RWPE1 (cell line): ENCODE measurements at regions not wholly inside any gene's neighbourhood (a gene's known extent, or its start where the extent isn't known, plus 50 kb on each side); places are given as distances from the start of the nearest gene placed in this dataset.

Source experiments
- CTCF ChIA-PET: fragments of 350-600 bp; sonication (Branson Sonifier 250); formaldehyde crosslinking; extraction: SDS; loops from one replicate; lab custom pipeline; 2021; lab: Yijun Ruan, JAX
- POLR2A ChIA-PET: fragments of 400-600 bp; formaldehyde crosslinking; extraction: SDS; loops from one replicate; lab custom pipeline; 2020; ENCODE audit warnings: antibody characterized with exemption; ENCODE audit not compliant: low non-redundant PET; lab: Yijun Ruan, JAX
- DNase-seq: peaks from one replicate; pipeline ENCODE4 v3.0.0; 2012; ENCODE audit warnings: low spot score
- H3K27ac ChIP-seq: fragments of 450-650 bp; 2 replicates; pipeline ENCODE4 v1.5.1; 2017
- TF ChIP-seq, protein P1 (sequence below): fragments of 450-650 bp; conservative IDR thresholded peaks from 2 replicates; pipeline ENCODE4 v1.5.1; 2017; ENCODE audit warnings: low read depth, mild to moderate bottlenecking

DNA sequence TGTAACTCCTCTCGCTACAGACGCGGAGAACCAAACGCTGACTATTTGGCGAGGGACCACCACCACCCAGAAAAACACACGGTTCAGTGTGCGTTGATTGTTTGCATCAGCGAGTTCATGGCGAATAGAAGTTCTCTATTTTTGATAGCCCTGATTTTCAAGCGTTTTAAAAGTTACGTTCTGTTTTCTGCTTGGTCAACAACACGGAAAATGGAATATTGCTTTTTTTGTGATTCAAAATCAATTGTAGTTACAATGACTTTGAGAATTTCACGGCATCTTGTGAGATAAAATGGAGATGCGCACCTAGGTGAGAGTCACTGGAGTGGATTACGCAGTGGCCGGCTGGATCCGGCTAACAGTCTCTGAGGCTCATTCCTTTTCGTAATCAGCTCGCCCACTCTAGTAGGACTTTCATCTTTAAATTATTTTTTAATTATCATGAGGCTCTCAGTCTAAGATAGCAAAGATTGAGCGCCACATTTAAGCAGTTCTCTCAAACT, 54.8 kb downstream of the CCDC54 start:
- CTCF ChIA-PET: interaction anchor here (0.6 to 1.6 kb wide), 2 partner anchors 160 to 250 kb away, joined by 4 to 6 read pairs; no protein-coding TSS in a partner anchor
- DNase-seq: no peak
- TF ChIP-seq, protein P1, sequence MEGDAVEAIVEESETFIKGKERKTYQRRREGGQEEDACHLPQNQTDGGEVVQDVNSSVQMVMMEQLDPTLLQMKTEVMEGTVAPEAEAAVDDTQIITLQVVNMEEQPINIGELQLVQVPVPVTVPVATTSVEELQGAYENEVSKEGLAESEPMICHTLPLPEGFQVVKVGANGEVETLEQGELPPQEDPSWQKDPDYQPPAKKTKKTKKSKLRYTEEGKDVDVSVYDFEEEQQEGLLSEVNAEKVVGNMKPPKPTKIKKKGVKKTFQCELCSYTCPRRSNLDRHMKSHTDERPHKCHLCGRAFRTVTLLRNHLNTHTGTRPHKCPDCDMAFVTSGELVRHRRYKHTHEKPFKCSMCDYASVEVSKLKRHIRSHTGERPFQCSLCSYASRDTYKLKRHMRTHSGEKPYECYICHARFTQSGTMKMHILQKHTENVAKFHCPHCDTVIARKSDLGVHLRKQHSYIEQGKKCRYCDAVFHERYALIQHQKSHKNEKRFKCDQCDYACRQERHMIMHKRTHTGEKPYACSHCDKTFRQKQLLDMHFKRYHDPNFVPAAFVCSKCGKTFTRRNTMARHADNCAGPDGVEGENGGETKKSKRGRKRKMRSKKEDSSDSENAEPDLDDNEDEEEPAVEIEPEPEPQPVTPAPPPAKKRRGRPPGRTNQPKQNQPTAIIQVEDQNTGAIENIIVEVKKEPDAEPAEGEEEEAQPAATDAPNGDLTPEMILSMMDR: no peak
- POLR2A ChIA-PET: interaction anchor here (0.7 to 1.5 kb wide), 3 partner anchors 11 to 92 kb away, joined by 3 to 6 read pairs (median 5); no protein-coding TSS in a partner anchor
- H3K27ac ChIP-seq: peak overlapping the region; percentile 92

- POLR2A ChIA-PET: interaction anchor here (0.7 kb wide), 2 partner anchors 11 to 20 kb away, joined by 5 to 6 read pairs; no protein-coding TSS in a partner anchor
- TF ChIP-seq, protein P1: no peak
- H3K27ac ChIP-seq: no peak overlapping the region
- CTCF ChIA-PET: no interaction called here
- DNase-seq: no peak
Measured at GRCh38 chr3:107432646-107433045, 55.4 kb downstream of the CCDC54 start.

DNA sequence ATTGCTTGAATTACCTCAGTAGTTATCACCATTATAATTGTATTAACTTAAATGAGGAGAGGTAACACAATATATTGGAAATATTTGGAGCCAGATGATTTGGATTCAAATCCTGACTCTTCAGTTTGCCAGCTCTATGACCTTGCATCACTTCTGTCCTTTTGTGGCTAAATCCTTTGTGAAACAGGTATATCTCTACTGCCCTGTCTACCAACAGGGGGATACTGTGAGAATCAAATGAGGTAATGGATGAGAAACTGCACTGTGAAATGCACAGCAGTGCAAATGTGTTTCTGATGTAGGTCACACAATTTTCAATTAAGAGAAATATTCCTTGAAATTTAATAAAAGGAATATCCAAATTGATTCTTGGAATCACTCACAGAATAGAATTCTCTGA, 58.8 kb downstream of the CCDC54 start:
- DNase-seq: no peak
- POLR2A ChIA-PET: no interaction called here
- H3K27ac ChIP-seq: no peak overlapping the region
- TF ChIP-seq, protein P1: no peak
- CTCF ChIA-PET: no interaction called here

GRCh38 chr3:107438671-107439070, 61.4 kb downstream of the CCDC54 start:
- no peak for DNase-seq
- POLR2A ChIA-PET: no interaction called here
- TF ChIP-seq, protein P1: no peak
- CTCF ChIA-PET: no interaction called here
- H3K27ac ChIP-seq: no peak overlapping the region

- no peak for DNase-seq
- TF ChIP-seq, protein P1: no peak
- CTCF ChIA-PET: interaction anchor here (0.6 kb wide), 1 partner anchor 83 kb away, joined by 5 read pairs; no protein-coding TSS in a partner anchor
- POLR2A ChIA-PET: no interaction called here
- H3K27ac ChIP-seq: no peak overlapping the region
Measured at GRCh38 chr3:107441617-107442016, 64.4 kb downstream of the CCDC54 start.

DNA sequence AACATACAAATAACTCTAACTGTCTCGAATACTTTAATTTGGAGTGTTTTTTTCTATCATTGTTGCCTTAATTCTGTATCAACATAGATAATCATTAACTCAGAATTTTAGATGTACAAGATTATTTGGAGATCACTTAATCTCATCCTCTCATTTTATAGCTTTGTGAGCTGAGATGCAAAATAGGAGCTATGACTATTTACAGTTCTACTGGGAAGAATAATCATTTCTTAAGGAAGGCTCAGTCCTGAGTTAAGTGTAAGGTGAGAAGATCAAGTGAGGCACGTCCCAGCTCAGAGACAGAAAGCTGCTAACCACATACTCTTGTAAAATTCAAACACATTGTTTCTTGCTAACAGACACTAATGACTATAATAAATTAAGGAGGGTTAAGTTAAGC, 66.2 kb downstream of the CCDC54 start:
- no peak for DNase-seq
- TF ChIP-seq, protein P1: no peak
- POLR2A ChIA-PET: no interaction called here
- H3K27ac ChIP-seq: no peak overlapping the region
- CTCF ChIA-PET: no interaction called here
